Stomach (tissue), 8 donors: ENCODE measurements at regions not wholly inside any gene's neighbourhood (a gene's known extent, or its start where the extent isn't known, plus 50 kb on each side); places are given as distances from the start of the nearest gene placed in this dataset.

Experiments
- DNase-seq, 2 donors: peaks; one replicate each; pipeline versions ENCODE4 v3.0.0 to v3.0.0-alpha.2; 2013 to 2019
- H3K27ac ChIP-seq, 5 donors: fragments of 200-600 bp in 4 of 5; sonication (generic) in 4 of 5; one replicate each; pipeline ENCODE4 v1.5.1; 2013 to 2019; ENCODE audit warnings: mild to moderate bottlenecking in 1 of 5, moderate library complexity in 1 of 5
- H3K27me3 ChIP-seq, 3 donors: fragments of 200-600 bp; sonication (generic); one replicate each; pipeline ENCODE4 v1.5.1; 2017 to 2019; ENCODE audit warnings: mixed run types in 1 of 3
- H3K36me3 ChIP-seq, 4 donors: fragments of 200-600 bp; sonication (generic); 1 replicate in 3 of 4; 2 replicates in 1 of 4; pipeline ENCODE4 v1.5.1; 2016 to 2019
- H3K4me1 ChIP-seq, 4 donors: fragments of 200-600 bp; sonication (generic); one replicate each; pipeline ENCODE4 v1.5.1; 2016 to 2019
- H3K4me3 ChIP-seq, 4 donors: fragments of 200-600 bp; sonication (generic) in 3 of 4; one replicate each; pipeline ENCODE4 v1.5.1; 2016 to 2019; ENCODE audit warnings: mild to moderate bottlenecking in 1 of 4
- H3K9me3 ChIP-seq, 4 donors: fragments of 200-600 bp; sonication (generic); one replicate each; pipeline ENCODE4 v1.5.1; 2016 to 2019
- CTCF ChIP-seq, 7 experiments: fragments of 450-650 bp in 4 of 7; fragments of 200-600 bp in 3 of 7; sonication (generic) in 3 of 7; IDR thresholded peaks; one replicate each; pipeline ENCODE4 v1.5.1; 2016 to 2019; ENCODE audit warnings: antibody characterized with exemption in 7 of 7, control low read depth in 2 of 7, mild to moderate bottlenecking in 1 of 7
- EP300 ChIP-seq: sonication (generic); formaldehyde crosslinking; IDR thresholded peaks from one replicate; pipeline ENCODE4 v1.6.1; 2017; ENCODE audit warnings: antibody characterized with exemption
- POLR2A ChIP-seq, 4 donors: fragments of 450-650 bp; IDR thresholded peaks; one replicate each; pipeline ENCODE4 v1.6.1; 2016; ENCODE audit warnings: antibody characterized with exemption in 4 of 4, control low read depth in 2 of 4, mild to moderate bottlenecking in 1 of 4, moderate library complexity in 1 of 4
- POLR2AphosphoS5 ChIP-seq, 3 donors: sonication (generic); formaldehyde crosslinking; IDR thresholded peaks; one replicate each; pipeline ENCODE4 v1.6.1; 2016; ENCODE audit warnings: antibody characterized with exemption in 3 of 3
- WGBS, 5 donors: extraction: QIAGEN DNeasy Blood & Tissue Kit in 3 of 5; methylation state at CpG; one replicate each; pipeline versions ENCODE4 v1.1.5 to v1.1.7; 2013 to 2018; 5-methylcytosine and 5-hydroxymethylcytosine counted together
- intact Hi-C: fragments of 100-400 bp; cut with DNase I; formaldehyde crosslinking; loops from one replicate; pipeline ENCODE4 v1.15.1; 2023; ENCODE audit warnings: low total_unique reads
- donor health status: healthy with polysubstance abuse.
- donor health status: Bipolar disorder and iron deficiency.
- donor health status: healthy.

- intact Hi-C loops: no loop called here
- Histone ChIP-seq H3K27ac (no peak overlapping the region), H3K4me3 (no peak overlapping the region), H3K36me3 (no peaks in the 10 kb centered on the region), H3K4me1 (peaks cover 0 to 17% (median 4%) of the 10 kb centered on the region in 4 donors), H3K9me3 (no peaks in the 10 kb centered on the region), H3K27me3 (no peaks in the 10 kb centered on the region)
- TF ChIP-seq CTCF (IDR thresholded peaks at IDR 0.05) (no peak), EP300 (no peak), POLR2A (IDR thresholded peaks at IDR 0.05) (no peak), POLR2AphosphoS5 (IDR thresholded peaks at IDR 0.05) (no peak)
- 43 to 72% (median 54%) methylated on average over 5 to 6 of the region's 6 CpGs for WGBS, 5 donors
- DNase-seq: no peak
These were observed 436.3 kb downstream of the PRDM2 start for GRCh38 chr1:14136152-14136763.

GRCh38 chr1:14136881-14137280 lies 436.9 kb downstream of the PRDM2 start:
- intact Hi-C loops: no loop called here
- peaks cover 0 to 20% (median 7%) of the 10 kb centered on the region in 4 donors for H3K4me1 ChIP-seq
- H3K36me3 ChIP-seq: no peaks in the 10 kb centered on the region
- WGBS, 5 donors: 64 to 77% (median 74%) methylated on average over 5 of the region's 5 CpGs
- TF ChIP-seq EP300 (no peak), POLR2A (IDR thresholded peaks at IDR 0.05) (no peak), POLR2AphosphoS5 (IDR thresholded peaks at IDR 0.05) (no peak), CTCF (IDR thresholded peaks at IDR 0.05) (no peak)
- no peaks in the 10 kb centered on the region for H3K9me3 ChIP-seq
- no peaks in the 10 kb centered on the region for H3K27me3 ChIP-seq
- H3K27ac ChIP-seq: no peak overlapping the region
- no peak overlapping the region for H3K4me3 ChIP-seq
- no peak for DNase-seq

GRCh38 chr1:14137411-14138134 lies 437.6 kb downstream of the PRDM2 start:
- intact Hi-C loops: no loop called here

GRCh38 chr1:14138135-14138506 lies 438.1 kb downstream of the PRDM2 start:
- Histone ChIP-seq H3K4me1 (peaks cover 0 to 28% (median 10%) of the 10 kb centered on the region in 4 donors), H3K4me3 (no peak overlapping the region), H3K27me3 (no peaks in the 10 kb centered on the region), H3K27ac (no peak overlapping the region), H3K9me3 (no peaks in the 10 kb centered on the region), H3K36me3 (no peaks in the 10 kb centered on the region)
- intact Hi-C loops: no loop called here
- TF ChIP-seq POLR2A (IDR thresholded peaks at IDR 0.05): no peak
- no peak for TF ChIP-seq CTCF (IDR thresholded peaks at IDR 0.05)
- TF ChIP-seq EP300: no peak
- no peak for TF ChIP-seq POLR2AphosphoS5 (IDR thresholded peaks at IDR 0.05)
- WGBS, 5 donors: 46 to 91% (median 79%) methylated on average over 3 of the region's 3 CpGs
- no peak for DNase-seq

More at GRCh38 chr1:14137411-14138134, 437.6 kb downstream of the PRDM2 start:
- TF ChIP-seq POLR2A (IDR thresholded peaks at IDR 0.05) (no peak), CTCF (IDR thresholded peaks at IDR 0.05) (no peak), EP300 (no peak), POLR2AphosphoS5 (IDR thresholded peaks at IDR 0.05) (no peak)
- Histone ChIP-seq H3K4me3 (no peak overlapping the region), H3K9me3 (no peaks in the 10 kb centered on the region), H3K27me3 (no peaks in the 10 kb centered on the region), H3K27ac (no peak overlapping the region), H3K36me3 (no peaks in the 10 kb centered on the region), H3K4me1 (peaks cover 0 to 27% (median 10%) of the 10 kb centered on the region in 4 donors)
- 74 to 85% (median 79%) methylated on average over 6 of the region's 6 CpGs for WGBS, 5 donors
- DNase-seq: no peak
